ENCODE measurements at regions not wholly inside any gene's neighbourhood (a gene's known extent, or its start where the extent isn't known, plus 50 kb on each side); places are given as distances from the start of the nearest gene placed in this dataset.

DNA sequence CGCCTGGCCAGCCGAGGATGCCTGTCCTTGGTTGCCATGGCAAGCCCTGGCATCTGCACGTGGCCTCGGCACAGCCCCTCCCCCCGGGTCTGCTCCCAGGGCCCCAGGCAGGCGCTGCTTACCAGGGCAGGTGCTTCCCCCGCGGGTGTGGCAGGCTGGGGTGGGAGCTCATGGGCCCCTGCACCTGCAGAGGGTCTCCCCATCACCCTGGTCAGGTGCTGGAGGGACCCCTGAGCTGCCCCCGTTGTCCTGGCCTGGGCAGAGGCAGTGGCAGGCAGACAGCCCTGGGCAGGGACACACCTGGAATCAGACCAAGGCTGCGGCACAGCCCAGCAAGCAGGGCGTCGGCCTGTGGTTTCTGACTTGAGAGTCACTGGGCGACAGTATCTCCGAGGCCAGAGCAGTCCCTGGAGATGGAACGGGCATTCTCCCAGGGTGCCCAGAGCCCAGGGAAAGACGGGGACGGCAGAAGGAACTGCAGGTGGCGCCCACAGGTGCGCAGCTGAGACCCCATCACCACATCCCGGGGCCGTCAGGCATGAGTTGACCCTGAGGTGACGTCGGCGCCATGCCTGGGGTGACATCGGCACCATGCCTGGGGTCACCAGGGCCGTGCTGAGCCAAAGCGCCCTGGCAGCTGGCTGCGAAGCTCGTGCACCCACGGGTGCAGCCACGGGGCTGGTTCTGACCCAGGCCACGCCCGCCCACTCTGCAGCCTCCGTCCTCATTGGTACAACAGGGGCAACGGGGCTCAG is 56.1 kb upstream of the FBRSL1 start:
- TF ChIP-seq CTCF (IDR thresholded peaks at IDR 0.05) = no peak
- no peak for TF ChIP-seq POLR2A (IDR thresholded peaks at IDR 0.05)
